ENCODE measurements at regions not wholly inside any gene's neighbourhood (a gene's known extent, or its start where the extent isn't known, plus 50 kb on each side); places are given as distances from the start of the nearest gene placed in this dataset.
"Not testable (repeated sequence)": the region's sequence is repeated elsewhere in the genome, so short reads cannot be mapped to it uniquely, and the experiment has no call there.

DNA sequence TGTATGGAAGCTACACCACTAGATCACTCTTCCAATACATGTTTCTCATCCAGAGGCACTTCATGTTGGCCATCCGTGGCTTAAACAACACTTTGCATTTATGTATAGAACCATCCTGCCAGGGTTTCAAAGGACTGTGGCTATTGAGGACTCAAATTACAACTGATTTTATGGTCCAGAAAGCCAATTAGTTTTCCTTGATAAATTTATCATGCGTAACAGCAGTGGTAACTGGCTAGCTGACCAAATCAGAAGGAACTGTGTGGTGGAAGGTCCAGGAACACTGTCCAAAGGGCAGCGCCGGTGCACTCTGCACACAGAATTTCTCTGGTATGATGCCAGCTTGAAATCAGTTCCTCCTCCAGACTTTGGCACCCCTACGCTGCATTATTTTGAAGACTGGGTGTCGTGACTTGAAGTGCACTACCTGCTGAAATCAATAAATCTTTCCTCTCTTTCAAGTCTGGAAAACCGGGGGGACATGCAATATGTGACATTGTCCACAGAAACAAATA is 69.3 kb upstream of the TMEM252 start:
- TF ChIP-seq, protein P1, sequence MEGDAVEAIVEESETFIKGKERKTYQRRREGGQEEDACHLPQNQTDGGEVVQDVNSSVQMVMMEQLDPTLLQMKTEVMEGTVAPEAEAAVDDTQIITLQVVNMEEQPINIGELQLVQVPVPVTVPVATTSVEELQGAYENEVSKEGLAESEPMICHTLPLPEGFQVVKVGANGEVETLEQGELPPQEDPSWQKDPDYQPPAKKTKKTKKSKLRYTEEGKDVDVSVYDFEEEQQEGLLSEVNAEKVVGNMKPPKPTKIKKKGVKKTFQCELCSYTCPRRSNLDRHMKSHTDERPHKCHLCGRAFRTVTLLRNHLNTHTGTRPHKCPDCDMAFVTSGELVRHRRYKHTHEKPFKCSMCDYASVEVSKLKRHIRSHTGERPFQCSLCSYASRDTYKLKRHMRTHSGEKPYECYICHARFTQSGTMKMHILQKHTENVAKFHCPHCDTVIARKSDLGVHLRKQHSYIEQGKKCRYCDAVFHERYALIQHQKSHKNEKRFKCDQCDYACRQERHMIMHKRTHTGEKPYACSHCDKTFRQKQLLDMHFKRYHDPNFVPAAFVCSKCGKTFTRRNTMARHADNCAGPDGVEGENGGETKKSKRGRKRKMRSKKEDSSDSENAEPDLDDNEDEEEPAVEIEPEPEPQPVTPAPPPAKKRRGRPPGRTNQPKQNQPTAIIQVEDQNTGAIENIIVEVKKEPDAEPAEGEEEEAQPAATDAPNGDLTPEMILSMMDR (IDR thresholded peaks at IDR 0.05; ENCODE audit: borderline replicate concordance, insufficient read depth, low read depth, low read length): no peak
- no peak overlapping the region for H3K4me3 ChIP-seq (ENCODE audit: low read depth, low read length)

DNA sequence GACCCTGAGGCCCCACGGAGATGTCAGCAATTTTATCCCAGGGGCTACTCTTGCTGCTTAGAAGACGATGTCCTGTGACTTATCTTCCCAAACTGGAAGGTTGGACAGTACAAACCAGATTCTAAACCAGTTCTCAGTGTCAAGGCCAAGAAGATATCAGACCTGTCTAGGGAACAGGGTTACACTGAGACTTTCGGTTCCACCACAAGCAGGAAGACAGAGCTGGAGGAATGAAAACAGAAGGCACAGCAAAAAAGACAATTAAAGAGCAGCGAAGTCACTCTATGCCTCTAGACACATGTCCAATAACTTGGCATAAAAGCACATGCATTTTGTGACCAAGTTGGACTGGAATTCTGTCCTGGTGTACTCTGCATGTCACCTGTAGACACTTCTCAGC is 73.4 kb upstream of the TMEM252 start:
- TF ChIP-seq, protein P1 (IDR thresholded peaks at IDR 0.05; ENCODE audit: borderline replicate concordance, insufficient read depth, low read depth, low read length): no peak
- no peak overlapping the region for H3K4me3 ChIP-seq (ENCODE audit: low read depth, low read length)

DNA sequence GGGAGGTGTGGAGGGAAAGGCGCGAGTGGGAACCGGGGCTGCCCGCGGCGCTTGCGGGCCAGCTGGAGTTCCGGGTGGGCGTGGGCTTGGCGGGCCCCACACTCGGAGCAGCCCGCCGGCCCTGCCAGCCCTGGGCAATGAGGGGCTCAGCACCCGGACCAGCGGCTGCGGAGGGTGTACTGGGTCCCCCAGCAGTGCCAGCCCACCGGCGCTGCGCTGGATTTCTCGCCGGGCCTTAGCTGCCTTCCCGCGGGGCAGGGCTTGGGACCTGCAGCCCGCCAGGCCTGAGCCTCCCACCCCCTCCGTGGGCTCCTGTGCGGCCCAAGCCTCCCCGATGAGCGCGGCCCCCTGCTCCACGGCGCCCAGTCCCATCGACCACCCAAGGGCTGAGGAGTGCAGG is 76.3 kb upstream of the TMEM252 start:
- not testable (repeated sequence) for H3K4me3 ChIP-seq (ENCODE audit: low read depth, low read length)

DNA sequence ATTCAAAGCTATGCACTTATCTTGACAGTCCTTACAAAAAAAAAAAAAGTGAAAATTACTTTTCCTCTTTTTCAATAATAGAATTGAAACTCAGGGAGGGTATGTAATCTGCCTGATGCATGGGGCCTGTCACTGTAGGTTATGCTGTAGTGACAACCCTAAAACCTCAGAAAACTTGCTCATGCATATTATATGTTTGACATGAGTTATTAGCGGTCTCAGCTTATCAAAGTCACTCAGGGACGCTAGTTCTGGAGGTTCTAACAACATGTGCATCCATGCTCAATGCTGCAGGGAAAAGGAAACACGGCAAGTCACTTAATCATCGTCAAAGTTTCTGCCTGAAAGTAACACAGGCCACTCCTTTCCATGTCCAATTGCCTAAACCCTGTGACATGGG is 78.4 kb upstream of the TMEM252 start:
- TF ChIP-seq, protein P1 (IDR thresholded peaks at IDR 0.05; ENCODE audit: borderline replicate concordance, insufficient read depth, low read depth, low read length): no peak
- H3K4me3 ChIP-seq (ENCODE audit: low read depth, low read length): no peak overlapping the region

DNA sequence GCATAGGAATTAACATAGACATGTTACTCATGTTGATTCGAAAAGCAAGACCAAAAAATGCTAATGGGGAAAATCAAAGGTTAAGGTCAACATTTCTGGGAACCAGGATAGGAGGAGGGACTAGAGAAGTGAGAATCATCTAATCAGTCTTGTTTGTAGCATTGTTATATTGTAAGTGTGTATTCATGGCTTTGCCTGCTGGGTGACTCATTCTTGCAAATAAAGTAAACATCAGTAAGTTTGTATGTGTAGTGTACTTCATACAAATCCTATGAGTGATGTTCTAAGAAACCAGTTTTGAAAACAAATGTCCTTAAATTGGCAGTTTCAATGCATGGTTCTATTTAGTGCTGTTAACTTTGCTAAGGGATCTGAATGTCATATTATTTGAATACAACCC is 79.0 kb upstream of the TMEM252 start:
- no peak overlapping the region for H3K4me3 ChIP-seq (ENCODE audit: low read depth, low read length)
- TF ChIP-seq, protein P1 (IDR thresholded peaks at IDR 0.05; ENCODE audit: borderline replicate concordance, insufficient read depth, low read depth, low read length): no peak

DNA sequence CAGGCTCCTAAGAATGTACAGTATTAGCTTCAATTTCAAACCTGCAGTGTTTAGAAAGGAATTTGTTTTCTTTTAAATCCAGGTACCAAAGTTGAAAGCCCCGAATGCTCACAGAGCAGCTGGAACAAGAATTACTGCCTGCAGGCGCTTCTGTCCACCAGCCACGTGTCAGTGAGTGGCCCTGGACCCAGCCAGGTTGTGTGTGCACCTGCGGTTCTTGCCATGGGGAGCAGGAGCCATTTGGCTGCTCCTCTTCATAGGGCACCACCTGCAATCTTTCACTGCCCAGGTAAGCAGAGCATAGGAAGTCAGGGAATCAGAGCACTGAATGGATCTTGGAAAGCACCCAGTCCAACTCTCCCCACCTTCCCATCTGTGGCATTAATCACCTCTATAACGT is 79.5 kb upstream of the PIP5K1B start:
- TF ChIP-seq, protein P1 (IDR thresholded peaks at IDR 0.05; ENCODE audit: borderline replicate concordance, insufficient read depth, low read depth, low read length): no peak
- no peak overlapping the region for H3K4me3 ChIP-seq (ENCODE audit: low read depth, low read length)

DNA sequence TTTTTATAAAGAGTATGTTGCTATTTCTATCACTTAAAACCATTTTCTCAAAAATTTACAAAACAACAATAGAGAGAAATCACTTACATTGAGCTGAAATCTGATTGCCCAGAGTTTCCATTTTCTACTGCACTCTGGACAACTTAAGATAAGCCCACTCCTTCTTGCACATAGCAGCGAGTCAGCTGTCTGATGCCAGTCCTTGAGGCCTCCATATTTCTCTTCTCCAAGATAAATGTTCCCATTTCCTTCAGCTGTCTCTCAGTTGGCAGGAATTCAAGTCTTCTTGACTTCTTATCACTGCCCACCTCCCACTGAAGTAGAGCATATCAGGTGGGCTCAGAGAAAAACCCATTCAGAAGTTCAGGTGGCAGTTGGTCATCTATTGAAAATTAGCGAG is 78.5 kb upstream of the PIP5K1B start:
- TF ChIP-seq, protein P1 (IDR thresholded peaks at IDR 0.05; ENCODE audit: borderline replicate concordance, insufficient read depth, low read depth, low read length): no peak

DNA sequence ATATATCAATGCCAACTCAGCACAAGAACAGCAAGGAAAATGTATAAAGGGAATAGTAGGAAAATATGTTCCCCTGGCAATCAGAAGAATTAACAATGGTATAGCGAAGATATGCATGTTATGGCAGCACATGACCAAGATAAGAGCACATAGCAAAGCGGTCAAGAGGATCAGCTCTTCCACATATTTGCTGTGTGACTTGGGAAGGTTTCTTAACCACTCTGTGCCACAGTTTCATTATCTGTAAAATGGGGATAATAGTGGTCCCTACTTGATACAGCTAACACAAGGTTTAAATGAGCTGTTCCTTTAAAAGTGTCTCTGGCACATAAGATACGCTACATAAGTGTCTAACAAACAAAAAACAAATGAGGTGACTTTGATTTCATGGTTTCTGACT is 77.9 kb upstream of the PIP5K1B start:
- TF ChIP-seq, protein P1 (IDR thresholded peaks at IDR 0.05; ENCODE audit: borderline replicate concordance, insufficient read depth, low read depth, low read length): no peak
- no peak overlapping the region for H3K4me3 ChIP-seq (ENCODE audit: low read depth, low read length)

More for the DNA sequence above, 78.5 kb upstream of the PIP5K1B start:
- H3K4me3 ChIP-seq (ENCODE audit: low read depth, low read length): no peak overlapping the region

Measured in GM12875 (cell line).